Upper lobe of right lung (tissue), 1 donor: ENCODE measurements at regions not wholly inside any gene's neighbourhood (a gene's known extent, or its start where the extent isn't known, plus 50 kb on each side); places are given as distances from the start of the nearest gene placed in this dataset.

Experiments used
- ATAC-seq: fragments of 200-7000 bp; cut with Tn5 transposase; one replicate; pipeline ENCODE4 v1.9.1; 2020; ENCODE audit warnings: mild to moderate bottlenecking, moderate library complexity
- DNase-seq: peaks from one replicate; pipeline ENCODE4 v3.0.0-alpha.2; 2020
- H3K27ac ChIP-seq: fragments of 200-600 bp; one replicate; pipeline ENCODE4 v1.8.0; 2022
- H3K27me3 ChIP-seq: fragments of 200-600 bp; one replicate; pipeline ENCODE4 v1.8.0; 2022; ENCODE audit warnings: mild to moderate bottlenecking
- H3K36me3 ChIP-seq: fragments of 200-600 bp; one replicate; pipeline ENCODE4 v1.8.0; 2022
- H3K4me1 ChIP-seq: fragments of 200-600 bp; one replicate; pipeline ENCODE4 v1.8.0; 2022
- H3K4me3 ChIP-seq: fragments of 200-600 bp; one replicate; pipeline ENCODE4 v1.8.0; 2022; ENCODE audit warnings: mild to moderate bottlenecking
- H3K9me3 ChIP-seq: fragments of 200-600 bp; one replicate; pipeline ENCODE4 v1.8.0; 2022
- CTCF ChIP-seq: fragments of 200-600 bp; IDR thresholded peaks from one replicate; pipeline ENCODE4 v1.8.0; 2022; ENCODE audit warnings: antibody characterized with exemption
- intact Hi-C: fragments of 100-400 bp; cut with DNase I; formaldehyde crosslinking; loops from one replicate; pipeline ENCODE4 v1.11.0; 2022
- donor health status: DM: no; HTN: yes; CAD: no; lungs with severe emphysema.

- no peak for DNase-seq
- H3K4me1 ChIP-seq, result no peaks in the 10 kb centered on the region
- no peak overlapping the region for H3K4me3 ChIP-seq
- no peak for ATAC-seq
- H3K9me3 ChIP-seq, result no peaks in the 10 kb centered on the region
- no peaks in the 10 kb centered on the region for H3K27me3 ChIP-seq
- TF ChIP-seq CTCF, result no peak
- intact Hi-C loops, result no loop called here
- H3K27ac ChIP-seq, result no peak overlapping the region
- H3K36me3 ChIP-seq, result no peaks in the 10 kb centered on the region
Observed at GRCh38 chr6:74939151-74939708, 266.6 kb downstream of the COL12A1 start.

GRCh38 chr6:74937936-74938335 lies 267.9 kb downstream of the COL12A1 start:
- H3K27me3 ChIP-seq, result no peaks in the 10 kb centered on the region
- no peaks in the 10 kb centered on the region for H3K36me3 ChIP-seq
- H3K27ac ChIP-seq, result no peak overlapping the region
- H3K4me3 ChIP-seq, result no peak overlapping the region
- no peaks in the 10 kb centered on the region for H3K4me1 ChIP-seq
- H3K9me3 ChIP-seq, result no peaks in the 10 kb centered on the region
- DNase-seq, result no peak
- no peak for ATAC-seq
- intact Hi-C loops, result no loop called here
- no peak for TF ChIP-seq CTCF

- Histone ChIP-seq H3K4me3 (no peak overlapping the region), H3K27ac (no peak overlapping the region), H3K4me1 (no peaks in the 10 kb centered on the region), H3K36me3 (no peaks in the 10 kb centered on the region), H3K27me3 (no peaks in the 10 kb centered on the region), H3K9me3 (no peaks in the 10 kb centered on the region)
- DNase-seq (no peak), ATAC-seq (no peak)
- no peak for TF ChIP-seq CTCF
- intact Hi-C loops, result no loop called here
Observed at GRCh38 chr6:74936886-74937285, 269.0 kb downstream of the COL12A1 start.

GRCh38 chr6:74932232-74932888 lies 273.5 kb downstream of the COL12A1 start:
- no peaks in the 10 kb centered on the region for H3K9me3 ChIP-seq
- H3K4me3 ChIP-seq, result no peak overlapping the region
- intact Hi-C loops, result no loop called here
- no peaks in the 10 kb centered on the region for H3K4me1 ChIP-seq
- H3K27ac ChIP-seq, result no peak overlapping the region
- no peaks in the 10 kb centered on the region for H3K36me3 ChIP-seq
- ATAC-seq (no peak), DNase-seq (no peak)
- no peak for TF ChIP-seq CTCF
- no peaks in the 10 kb centered on the region for H3K27me3 ChIP-seq

- intact Hi-C loops, result no loop called here
- Histone ChIP-seq H3K27me3 (no peaks in the 10 kb centered on the region), H3K27ac (no peak overlapping the region), H3K36me3 (no peaks in the 10 kb centered on the region), H3K9me3 (no peaks in the 10 kb centered on the region), H3K4me1 (no peaks in the 10 kb centered on the region), H3K4me3 (no peak overlapping the region)
- no peak for TF ChIP-seq CTCF
- no peak for ATAC-seq
- DNase-seq, result no peak
Observed at GRCh38 chr6:74931558-74931957, 274.3 kb downstream of the COL12A1 start.

- no peak for DNase-seq
- Histone ChIP-seq H3K27me3 (no peaks in the 10 kb centered on the region), H3K4me1 (no peaks in the 10 kb centered on the region), H3K36me3 (no peaks in the 10 kb centered on the region), H3K27ac (no peak overlapping the region), H3K4me3 (no peak overlapping the region), H3K9me3 (no peaks in the 10 kb centered on the region)
- intact Hi-C loops, result no loop called here
- no peak for TF ChIP-seq CTCF
- ATAC-seq, result no peak
Observed at GRCh38 chr6:74928203-74928602, 277.6 kb downstream of the COL12A1 start.
